ENCODE measurements at regions not wholly inside any gene's neighbourhood (a gene's known extent, or its start where the extent isn't known, plus 50 kb on each side); places are given as distances from the start of the nearest gene placed in this dataset.

DNA sequence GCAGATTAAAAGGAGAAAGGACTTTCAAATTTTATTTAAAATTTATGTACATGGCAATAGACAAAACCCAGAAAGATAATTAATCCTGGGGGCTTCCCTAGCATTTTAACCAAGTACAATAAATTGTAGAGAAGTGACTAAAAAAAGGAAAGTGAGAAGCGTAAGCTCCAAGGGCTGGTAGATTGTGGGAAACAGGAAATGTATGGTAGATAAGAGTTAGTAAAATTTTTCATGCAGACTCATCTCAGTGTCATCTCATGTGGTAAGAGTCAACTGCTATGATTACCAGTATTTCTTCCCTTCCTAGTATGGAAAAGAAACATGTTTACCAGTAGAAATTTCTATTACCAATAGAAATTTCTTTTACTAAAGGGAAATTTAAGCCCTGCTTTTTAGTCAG is 464.3 kb upstream of the AGTR1 start:
- TF ChIP-seq, protein P1, sequence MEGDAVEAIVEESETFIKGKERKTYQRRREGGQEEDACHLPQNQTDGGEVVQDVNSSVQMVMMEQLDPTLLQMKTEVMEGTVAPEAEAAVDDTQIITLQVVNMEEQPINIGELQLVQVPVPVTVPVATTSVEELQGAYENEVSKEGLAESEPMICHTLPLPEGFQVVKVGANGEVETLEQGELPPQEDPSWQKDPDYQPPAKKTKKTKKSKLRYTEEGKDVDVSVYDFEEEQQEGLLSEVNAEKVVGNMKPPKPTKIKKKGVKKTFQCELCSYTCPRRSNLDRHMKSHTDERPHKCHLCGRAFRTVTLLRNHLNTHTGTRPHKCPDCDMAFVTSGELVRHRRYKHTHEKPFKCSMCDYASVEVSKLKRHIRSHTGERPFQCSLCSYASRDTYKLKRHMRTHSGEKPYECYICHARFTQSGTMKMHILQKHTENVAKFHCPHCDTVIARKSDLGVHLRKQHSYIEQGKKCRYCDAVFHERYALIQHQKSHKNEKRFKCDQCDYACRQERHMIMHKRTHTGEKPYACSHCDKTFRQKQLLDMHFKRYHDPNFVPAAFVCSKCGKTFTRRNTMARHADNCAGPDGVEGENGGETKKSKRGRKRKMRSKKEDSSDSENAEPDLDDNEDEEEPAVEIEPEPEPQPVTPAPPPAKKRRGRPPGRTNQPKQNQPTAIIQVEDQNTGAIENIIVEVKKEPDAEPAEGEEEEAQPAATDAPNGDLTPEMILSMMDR (IDR thresholded peaks at IDR 0.05) = no peak
- TF ChIP-seq SIN3A (IDR thresholded peaks at IDR 0.05; ENCODE audit: borderline replicate concordance, insufficient read depth, low read depth, low read length) (no peak), POLR2AphosphoS5 (IDR thresholded peaks at IDR 0.05; ENCODE audit: low read depth, low read length) (no peak), TCF7L2 (IDR thresholded peaks at IDR 0.05; ENCODE audit: low read depth, low read length) (no peak)
- TF ChIP-seq, protein P2, sequence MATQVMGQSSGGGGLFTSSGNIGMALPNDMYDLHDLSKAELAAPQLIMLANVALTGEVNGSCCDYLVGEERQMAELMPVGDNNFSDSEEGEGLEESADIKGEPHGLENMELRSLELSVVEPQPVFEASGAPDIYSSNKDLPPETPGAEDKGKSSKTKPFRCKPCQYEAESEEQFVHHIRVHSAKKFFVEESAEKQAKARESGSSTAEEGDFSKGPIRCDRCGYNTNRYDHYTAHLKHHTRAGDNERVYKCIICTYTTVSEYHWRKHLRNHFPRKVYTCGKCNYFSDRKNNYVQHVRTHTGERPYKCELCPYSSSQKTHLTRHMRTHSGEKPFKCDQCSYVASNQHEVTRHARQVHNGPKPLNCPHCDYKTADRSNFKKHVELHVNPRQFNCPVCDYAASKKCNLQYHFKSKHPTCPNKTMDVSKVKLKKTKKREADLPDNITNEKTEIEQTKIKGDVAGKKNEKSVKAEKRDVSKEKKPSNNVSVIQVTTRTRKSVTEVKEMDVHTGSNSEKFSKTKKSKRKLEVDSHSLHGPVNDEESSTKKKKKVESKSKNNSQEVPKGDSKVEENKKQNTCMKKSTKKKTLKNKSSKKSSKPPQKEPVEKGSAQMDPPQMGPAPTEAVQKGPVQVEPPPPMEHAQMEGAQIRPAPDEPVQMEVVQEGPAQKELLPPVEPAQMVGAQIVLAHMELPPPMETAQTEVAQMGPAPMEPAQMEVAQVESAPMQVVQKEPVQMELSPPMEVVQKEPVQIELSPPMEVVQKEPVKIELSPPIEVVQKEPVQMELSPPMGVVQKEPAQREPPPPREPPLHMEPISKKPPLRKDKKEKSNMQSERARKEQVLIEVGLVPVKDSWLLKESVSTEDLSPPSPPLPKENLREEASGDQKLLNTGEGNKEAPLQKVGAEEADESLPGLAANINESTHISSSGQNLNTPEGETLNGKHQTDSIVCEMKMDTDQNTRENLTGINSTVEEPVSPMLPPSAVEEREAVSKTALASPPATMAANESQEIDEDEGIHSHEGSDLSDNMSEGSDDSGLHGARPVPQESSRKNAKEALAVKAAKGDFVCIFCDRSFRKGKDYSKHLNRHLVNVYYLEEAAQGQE (IDR thresholded peaks at IDR 0.05; ENCODE audit: insufficient read depth in 1 of 2, low read depth in 2 of 2, low read length in 1 of 2) = no peak

Data from Panc1 (cell line).